HG03103 (cell line): ENCODE measurements at regions not wholly inside any gene's neighbourhood (a gene's known extent, or its start where the extent isn't known, plus 50 kb on each side); places are given as distances from the start of the nearest gene placed in this dataset.

ENCODE experiments used
- ATAC-seq: cut with Tn5 transposase; IDR thresholded peaks from one replicate; pipeline ENCODE4 v1.9.1; 2021; ENCODE audit warnings: low read depth; ENCODE audit not compliant: unreplicated experiment

DNA sequence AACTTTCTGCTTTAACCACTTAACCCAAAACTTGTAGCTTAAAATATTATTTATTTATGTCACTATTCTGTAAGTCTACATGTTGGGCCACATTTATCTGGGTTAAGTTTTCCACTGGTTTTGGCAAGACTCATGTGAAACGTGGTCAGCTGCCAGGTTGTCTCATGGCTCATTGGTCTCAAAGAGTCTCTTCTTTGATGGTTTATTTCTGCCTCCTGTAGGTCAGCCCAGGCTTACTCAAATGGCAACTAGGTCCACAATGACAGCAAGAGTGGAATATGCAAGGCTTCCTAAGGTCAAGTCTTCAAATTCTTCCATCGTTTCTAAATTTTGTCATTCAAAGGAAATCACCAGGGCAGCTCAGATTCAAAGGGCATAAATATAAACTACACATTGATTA lies 828.7 kb downstream of the PCDH7 start:
- ATAC-seq = no peak

DNA sequence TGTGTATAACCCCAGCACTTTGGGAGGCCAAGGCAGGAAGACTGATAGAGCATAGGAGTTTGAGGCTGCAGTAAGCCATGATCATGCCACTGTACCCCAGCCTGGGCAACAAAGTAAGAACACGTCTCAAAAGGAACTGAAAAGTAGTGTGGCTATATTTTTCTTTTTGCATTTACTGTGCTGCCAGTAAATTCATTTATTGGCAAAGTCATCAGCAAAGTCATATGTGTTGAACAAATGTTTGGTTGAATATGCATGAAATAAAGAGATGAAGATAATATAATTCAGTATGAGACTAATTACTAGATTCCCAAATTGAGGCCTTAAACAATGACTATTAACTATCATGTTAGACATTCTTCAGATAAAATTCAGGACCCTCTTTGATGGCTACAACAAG lies 829.1 kb downstream of the PCDH7 start:
- no peak for ATAC-seq

DNA sequence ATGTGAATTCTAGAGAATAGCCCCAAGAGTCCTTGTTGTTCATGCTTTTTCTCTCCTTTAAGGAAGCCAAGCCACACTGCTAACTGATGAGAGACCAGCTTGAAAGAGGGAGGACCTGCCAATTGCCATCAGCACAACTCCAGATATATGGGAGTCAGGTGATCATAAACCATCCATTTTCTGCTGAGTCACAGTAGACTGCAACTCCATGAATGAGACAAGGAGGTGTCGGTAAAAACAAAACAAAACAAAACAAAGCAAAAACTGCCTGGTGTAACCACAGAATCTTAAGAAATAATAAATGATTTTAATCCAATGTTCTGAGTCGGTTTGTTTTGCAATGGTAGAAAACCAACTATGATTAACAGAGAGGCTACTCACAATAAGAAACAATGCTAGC lies 837.3 kb downstream of the PCDH7 start:
- ATAC-seq = no peak

DNA sequence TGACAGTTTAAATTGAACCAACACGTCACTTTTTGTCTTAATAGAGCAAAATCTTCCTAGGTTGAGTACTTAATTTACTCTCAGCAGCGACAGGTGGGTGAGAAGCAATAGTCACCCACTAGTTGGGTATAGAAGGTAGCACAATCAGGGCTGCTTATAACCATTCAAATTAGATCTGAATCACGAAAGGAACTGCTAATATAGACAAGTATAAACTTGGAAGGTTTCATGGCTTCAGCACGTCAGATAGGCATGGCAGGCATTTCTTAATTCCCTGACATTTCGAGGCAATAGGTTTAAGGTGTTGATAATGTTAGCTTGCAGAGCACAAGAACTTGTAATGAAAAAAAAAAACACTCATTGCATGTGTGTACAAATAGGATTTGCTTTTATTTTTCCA lies 853.4 kb downstream of the PCDH7 start:
- no peak for ATAC-seq

DNA sequence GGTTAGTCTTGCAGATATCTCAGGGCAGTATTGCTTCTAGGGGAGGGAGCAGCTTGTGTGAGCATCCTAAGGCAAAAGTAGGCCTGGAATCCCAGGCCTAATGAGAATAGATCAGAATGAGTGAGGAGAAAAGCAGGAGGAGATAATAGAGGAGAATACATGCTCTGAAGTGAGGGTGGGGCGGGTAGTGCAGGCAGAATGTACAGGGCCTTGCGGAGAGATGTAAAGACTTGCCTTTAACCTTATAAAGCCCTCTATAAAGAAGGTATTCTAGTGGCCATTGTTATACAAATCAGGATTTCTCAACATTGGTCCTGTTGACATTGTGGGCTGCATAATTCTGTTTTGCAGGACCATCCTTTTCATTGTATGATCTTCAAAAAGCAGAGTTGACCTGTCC lies 855.3 kb downstream of the PCDH7 start:
- no peak for ATAC-seq

DNA sequence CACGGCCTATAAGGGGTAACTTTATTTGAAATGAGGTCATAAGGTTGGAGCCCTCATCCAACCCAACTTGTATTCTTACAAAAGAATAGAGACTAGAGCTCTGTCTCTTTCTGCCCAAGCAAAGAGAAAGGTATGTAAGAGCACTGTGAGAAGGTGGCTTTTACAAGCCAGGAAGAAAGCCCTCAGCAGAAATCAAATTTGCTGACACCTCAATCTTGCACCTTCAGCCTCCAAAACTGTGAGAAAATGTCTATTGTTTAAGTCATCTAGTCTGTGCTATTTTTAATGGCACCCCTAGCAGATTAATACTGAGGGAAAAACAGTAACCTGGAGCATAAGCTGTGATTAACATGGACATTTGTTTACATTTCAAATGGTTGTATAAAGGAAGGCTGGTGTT lies 860.7 kb downstream of the PCDH7 start:
- no peak for ATAC-seq

DNA sequence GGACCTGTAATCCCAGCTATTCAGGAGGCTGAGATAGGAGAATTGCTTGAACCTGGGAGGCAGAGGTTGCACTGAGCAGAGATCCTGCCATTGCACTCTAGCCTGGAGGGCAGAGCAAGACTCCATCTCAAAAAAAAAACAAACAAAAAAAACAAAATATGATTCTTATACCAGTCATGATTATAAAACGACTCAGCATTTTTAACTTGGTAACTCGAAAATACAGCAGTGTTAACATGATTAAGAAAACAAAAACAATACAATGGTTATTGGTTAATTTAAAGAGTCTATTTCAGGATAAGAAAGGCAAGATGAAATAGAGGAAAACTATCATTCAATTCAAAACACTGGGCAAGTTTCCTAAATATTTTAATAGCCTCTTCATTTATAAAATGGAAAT lies 865.3 kb downstream of the PCDH7 start:
- no peak for ATAC-seq

DNA sequence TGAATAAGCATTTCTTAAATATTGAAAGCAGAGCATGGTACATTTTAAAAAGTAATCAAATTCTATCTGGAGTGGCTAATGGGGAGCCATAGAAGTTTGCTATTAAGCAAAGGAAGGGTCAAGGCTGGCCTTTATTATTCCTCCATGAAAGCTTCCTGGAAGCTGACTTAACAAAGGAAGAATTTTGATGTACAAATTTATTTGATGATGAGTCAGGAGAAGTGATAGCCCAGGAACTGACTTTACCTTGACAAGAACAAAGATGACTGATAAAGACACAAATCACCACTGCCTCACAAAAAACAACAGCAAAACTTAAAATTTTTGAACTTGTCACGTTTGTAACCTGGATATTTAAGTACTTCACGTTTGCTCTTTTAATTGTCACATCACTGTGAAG lies 872.1 kb downstream of the PCDH7 start:
- no peak for ATAC-seq

DNA sequence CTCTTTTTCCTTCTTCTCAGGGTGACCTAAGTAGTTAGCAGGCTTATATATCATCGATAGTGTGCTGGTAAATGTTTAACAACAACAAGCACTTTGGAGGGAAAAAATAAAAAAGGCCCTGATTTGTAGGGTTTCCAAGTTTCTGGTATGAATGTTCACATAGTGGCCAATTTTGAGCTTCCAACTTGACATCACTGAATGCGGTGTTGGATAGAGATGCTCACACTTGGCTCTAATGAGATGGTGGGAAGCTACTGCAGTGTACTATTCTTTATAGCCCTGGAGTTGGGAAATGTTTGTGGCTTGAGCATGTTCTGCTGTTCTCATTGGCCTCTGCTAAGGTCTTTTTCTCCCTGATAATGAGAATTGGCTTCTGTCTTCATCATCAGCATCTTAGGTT lies 875.3 kb downstream of the PCDH7 start:
- ATAC-seq = no peak

DNA sequence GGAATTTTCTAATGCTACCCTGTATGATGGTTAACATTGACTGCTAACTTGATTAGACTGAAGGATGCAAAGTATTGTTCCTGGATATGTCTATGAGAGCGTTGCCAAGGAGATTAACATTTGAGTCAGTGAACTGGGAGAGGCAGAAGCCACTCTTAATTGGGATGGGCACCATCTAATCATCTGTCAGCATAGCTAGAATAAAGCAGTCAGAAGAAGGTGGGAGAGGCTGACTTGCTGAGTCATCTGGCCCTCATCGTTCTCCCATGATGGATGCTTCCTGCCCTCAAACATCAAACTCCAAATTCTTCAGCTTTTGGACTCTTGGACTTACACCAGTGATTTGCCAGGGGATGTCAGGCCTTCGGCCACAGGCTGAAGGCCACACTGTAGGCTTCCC lies 878.5 kb downstream of the PCDH7 start:
- ATAC-seq = no peak

DNA sequence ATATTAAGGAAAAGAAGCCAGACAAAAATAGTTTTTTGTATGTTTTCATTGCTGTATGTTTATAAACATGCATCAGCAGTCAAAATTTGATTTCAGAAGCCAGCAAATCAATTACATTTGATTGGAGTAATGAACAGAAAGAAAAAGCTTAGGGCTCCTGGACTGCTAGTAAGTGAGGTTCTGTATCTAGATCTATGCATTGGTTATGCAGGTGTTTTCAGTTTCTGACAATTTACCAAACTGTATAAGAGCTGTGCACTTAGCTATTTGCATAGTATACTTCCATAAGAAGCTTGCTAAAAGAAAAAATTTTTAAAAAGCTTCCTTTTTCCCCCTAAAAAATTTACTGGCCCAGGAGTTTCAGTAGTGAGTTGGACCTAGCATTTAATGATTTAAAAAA lies 881.6 kb downstream of the PCDH7 start:
- ATAC-seq = no peak

DNA sequence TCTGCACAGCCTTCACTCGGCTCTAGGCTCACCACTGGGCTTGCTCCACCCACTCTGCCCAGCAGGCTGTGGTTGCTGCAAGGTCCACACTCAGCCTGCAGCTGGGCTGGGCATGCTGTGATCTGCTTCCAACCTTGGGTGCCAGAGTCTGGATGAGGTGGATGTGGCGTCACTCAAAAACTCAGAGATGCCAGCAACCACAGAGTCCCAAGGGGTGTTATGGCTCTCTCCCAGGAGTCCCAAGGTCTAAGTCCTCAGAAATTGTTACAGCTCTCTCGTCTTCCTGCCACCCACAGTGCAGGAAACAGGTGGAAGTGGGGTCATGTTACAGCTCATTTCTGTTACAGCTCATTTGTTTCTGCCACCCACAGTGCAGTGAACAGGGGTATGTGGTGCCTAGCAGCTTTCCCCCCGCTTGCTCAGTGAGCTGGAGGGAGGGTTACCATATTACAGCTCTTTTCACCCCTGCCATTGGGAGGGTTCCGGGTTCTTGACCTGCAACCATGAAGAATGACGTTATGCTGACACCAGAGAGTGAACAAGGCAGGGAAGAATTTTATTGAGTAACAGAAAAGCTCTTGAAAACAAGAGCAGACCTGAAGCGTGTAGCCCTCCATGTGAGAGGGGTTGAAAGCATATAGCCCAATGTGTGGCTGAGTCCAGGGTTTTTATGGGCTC lies 893.9 kb downstream of the PCDH7 start:
- ATAC-seq = no peak

DNA sequence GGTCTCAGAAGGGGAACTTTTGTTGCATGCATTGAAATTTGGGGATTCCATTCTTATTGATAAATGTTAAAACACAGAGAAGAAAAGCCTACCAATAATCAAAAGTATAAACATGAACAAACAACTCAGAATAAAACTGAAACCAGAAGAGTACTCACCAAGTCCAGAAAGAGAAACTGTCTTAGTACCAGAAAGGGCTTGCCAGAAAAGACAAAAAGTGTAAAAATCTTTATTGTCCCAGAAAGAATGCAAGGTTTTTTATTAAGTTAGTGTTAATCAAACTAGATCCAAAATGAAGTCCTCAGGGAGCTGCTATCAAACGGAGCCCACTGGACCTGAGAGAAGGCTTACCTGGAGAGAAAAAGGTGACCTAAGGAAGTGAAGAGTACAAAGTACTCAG lies 897.5 kb downstream of the PCDH7 start:
- no peak for ATAC-seq

DNA sequence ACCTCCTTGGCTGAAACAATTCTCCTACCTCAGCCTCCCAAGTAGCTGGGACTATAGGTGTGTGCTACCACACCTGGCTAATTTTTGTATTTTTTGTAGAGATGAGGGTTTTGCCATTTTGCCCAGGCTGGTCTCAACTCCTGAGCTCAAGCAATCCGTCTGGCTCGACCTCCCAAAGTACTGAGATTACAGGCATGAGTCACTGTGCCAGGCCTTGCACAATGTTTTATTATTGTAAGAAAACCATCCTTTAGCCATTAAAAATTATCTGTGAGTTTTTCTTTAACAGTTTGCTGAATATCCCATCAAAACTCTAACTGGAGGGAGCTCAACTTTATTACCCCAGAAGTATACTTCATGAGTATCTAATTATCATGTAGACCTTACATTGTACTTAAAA lies 900.3 kb downstream of the PCDH7 start:
- ATAC-seq = no peak

DNA sequence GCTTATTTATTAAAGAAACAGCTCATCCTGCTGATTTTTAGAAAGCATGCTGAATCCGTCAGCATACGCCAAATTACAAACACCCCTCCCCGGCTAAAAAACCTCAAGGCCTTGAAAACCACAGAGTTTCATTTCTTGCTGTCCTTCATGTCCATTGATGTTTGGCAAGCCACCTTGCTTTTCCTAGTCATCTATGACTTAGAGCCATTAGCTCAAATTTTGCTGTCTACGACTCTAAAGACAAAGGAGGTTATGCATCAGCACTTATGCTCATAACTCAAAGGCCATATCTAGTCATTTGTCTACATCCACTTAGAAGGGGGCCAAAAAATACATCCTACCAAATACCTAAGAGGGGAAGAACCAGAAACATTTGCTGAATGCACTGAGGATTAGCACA lies 925.1 kb downstream of the PCDH7 start:
- no peak for ATAC-seq

DNA sequence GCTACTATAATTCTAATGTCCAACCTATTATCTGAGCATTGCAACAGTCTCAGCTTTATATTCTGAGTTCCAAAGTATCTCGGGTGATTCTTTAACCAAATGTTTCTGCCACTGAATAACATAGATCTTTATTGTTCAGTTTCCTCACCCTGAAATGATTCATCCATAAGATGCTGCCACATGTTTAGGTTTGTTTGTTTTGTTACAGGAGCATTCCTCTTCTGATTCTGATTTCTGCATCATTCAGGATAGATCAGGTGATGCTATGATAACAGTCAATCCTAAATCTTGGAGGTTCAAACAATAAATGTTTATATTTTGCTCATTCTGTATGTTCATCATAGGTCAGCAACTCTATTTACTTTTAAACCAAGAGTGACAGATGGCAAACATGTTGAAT lies 927.6 kb downstream of the PCDH7 start:
- ATAC-seq = no peak

DNA sequence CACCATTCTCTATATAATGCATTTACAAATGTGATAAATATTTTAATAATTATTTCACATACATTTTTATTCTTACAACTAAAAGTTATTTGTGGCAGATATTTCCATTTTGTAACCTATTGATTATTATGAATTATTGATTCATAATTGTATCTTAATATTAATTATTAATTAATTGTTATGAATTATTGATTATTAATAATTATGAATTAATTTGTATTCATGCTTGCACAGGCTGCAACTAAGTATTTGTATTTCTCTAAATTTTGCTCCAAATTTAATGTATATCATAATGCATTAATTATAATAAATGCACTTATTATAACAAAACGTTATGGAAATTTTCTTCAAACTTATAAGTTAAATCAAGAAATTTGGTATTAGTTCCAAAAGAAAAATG lies 929.7 kb downstream of the PCDH7 start:
- ATAC-seq = no peak

DNA sequence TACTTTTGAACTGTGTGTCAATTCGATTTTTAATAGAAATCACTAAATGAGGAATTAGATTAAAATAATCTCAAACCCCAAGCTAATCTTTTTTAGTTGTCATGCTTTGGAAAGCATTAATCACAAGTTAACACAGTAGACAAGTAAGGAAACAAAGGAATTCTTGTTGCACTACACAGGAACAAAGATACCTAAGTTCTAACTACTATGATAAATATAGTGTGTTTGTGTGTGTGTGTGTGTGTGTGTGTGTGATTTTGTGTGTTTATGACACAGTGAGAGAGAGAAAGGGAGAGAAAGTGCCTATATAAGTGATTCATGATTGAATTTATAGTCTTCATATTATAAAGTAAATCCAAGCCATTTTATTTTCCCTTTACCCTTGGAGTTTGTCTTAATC lies 931.4 kb downstream of the PCDH7 start:
- ATAC-seq = no peak

DNA sequence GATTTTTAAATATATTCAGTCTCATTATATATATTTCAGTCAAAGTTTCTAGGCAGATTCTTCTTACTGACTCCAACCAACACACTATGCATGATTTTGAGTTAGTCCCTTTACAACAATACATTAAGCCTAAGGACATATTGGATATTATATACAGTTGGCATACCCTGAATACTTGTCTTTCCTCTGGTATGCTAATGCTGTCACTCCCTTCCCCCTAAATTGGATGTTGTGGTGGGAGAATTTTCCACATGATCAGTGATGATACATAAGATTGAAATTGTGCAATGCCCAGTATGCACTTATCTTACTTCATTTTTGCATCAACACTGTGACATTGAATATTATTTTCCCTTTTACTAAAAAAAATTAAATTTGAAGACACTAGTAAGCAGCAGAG lies 935.2 kb downstream of the PCDH7 start:
- ATAC-seq = no peak

DNA sequence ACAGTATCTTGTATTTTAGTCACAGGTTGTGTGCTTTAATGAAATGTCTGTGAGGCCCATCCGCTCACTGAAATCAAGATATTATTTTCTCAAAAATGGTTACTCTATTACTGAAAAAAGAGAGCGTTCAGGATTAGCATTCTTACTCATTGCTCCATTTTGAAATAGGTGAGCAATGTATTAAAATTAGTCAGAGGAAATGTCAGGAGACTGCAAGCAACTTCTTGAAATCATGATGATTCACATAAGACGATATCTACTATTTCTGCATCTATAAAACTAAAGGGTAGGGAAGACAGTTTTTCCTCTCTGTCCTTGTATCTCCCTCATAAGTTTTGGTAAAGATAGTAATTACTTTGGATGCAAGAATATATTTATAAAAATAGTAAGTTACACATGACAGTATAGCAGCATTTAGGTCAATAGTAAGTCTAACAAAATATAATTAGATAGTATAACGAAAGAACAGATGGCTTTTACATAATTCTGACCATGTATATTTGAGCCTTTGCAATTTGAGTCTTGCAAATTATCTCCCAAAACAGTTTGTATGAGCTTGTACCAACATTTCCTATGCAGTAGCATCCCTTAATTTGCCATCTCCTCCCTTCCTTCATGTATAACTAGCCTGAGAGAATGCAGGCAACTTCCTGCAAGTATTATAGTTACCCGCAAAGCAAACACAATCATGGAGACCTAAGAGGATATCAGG lies 937.8 kb downstream of the PCDH7 start:
- ATAC-seq = no peak

DNA sequence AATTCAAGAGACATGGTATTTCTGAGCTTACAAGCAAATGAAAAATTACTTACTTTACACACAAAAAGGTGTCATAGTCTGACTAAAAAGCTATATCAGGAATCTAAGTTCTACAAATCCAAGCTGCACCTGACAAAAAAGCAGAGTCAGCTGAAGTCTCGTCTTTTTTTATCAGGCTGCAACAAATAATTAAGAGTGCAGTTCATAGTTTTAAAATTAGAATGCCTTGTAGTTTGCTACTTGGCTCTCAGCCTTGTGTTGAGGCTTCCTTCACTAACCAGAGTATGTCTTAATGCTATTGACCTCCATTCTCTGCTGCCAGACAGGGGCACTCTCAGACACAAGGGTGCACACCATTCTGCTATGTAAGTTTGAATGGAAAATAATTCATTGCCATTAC lies 940.7 kb downstream of the PCDH7 start:
- no peak for ATAC-seq

DNA sequence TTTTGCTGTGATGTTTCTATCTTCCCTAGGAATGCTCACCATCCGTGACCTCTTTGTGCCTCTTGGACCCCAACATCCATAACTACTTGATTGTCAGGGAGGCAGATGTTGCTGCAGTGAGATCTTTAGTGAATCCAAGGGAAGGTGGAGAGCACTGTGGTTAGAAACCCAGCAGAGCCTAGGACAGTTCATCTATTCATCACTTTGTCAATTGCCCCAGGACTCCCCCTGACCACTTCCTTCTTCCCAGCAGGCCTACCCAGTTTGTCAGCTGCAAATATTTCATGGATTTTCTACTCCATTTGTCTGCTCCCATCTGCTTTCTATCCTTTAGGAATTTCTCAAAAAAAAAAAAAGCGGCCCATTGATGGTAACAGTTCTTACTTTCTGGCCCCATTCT lies 942.8 kb downstream of the PCDH7 start:
- no peak for ATAC-seq

DNA sequence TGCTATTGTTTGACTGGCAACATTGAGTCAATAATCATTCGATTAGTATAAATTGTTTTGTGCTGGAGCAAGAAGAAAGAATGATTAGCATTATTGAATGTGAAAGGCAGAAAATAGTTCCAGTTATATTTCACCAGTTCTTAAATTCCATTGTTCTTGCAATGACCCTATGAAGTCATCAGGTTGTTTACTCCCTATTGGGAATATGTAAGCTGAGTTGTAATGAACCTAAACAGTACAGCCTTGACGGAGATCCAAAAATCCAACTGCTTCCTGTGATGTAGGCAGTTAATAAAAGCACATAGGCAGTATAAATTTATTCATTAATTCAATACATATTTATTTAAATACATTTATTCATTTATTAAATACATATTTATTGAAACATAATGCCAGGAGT lies 947.5 kb downstream of the PCDH7 start:
- no peak for ATAC-seq
